Mesothelial cell of epicardium (in vitro differentiated cells): ENCODE measurements at regions not wholly inside any gene's neighbourhood (a gene's known extent, or its start where the extent isn't known, plus 50 kb on each side); places are given as distances from the start of the nearest gene placed in this dataset.
"Not testable (repeated sequence)": the region's sequence is repeated elsewhere in the genome, so short reads cannot be mapped to it uniquely, and the experiment has no call there.

ENCODE experiments used
- DNase-seq, 2 experiments: peaks; one replicate each; pipeline ENCODE4 v3.0.0; 2021; ENCODE audit warnings: low spot score in 2 of 2; ENCODE audit not compliant: unreplicated experiment in 2 of 2
- H3K27ac Mint-ChIP-seq: 2 replicates; pipeline ENCODE4 v1.8.0; 2021; ENCODE audit warnings: mixed read lengths
- H3K27me3 Mint-ChIP-seq: 2 replicates; pipeline ENCODE4 v1.8.0; 2021; ENCODE audit warnings: low read depth, mixed read lengths
- H3K36me3 Mint-ChIP-seq: 2 replicates; pipeline ENCODE4 v1.8.0; 2021; ENCODE audit warnings: mixed read lengths
- H3K4me1 Mint-ChIP-seq: 2 replicates; pipeline ENCODE4 v1.8.0; 2021; ENCODE audit warnings: mixed read lengths
- H3K4me3 Mint-ChIP-seq: 2 replicates; pipeline ENCODE4 v1.8.0; 2021; ENCODE audit warnings: mild to moderate bottlenecking, moderate library complexity, mixed read lengths
- H3K9me3 Mint-ChIP-seq: 2 replicates; pipeline ENCODE4 v1.8.0; 2021; ENCODE audit warnings: mixed read lengths
- CTCF ChIP-seq: fragments of 200-600 bp; sonication (generic); IDR thresholded peaks from one replicate; pipeline ENCODE4 v1.5.0; 2021; ENCODE audit warnings: antibody characterized with exemption; ENCODE audit not compliant: unreplicated experiment

GRCh38 chr7:51543801-51544553, 227.4 kb upstream of the COBL start:
- DNase-seq = no peak
- H3K27me3 Mint-ChIP-seq = no peaks in the 10 kb centered on the region
- peaks cover 32% of the 10 kb centered on the region for H3K9me3 Mint-ChIP-seq
- H3K36me3 Mint-ChIP-seq = no peaks in the 10 kb centered on the region
- no peaks in the 10 kb centered on the region for H3K4me1 Mint-ChIP-seq
- no peak overlapping the region for H3K27ac Mint-ChIP-seq
- TF ChIP-seq CTCF = no peak
- no peak overlapping the region for H3K4me3 Mint-ChIP-seq

- not testable (repeated sequence) for H3K27me3 Mint-ChIP-seq, H3K27ac Mint-ChIP-seq, H3K4me1 Mint-ChIP-seq, H3K36me3 Mint-ChIP-seq, DNase-seq, H3K4me3 Mint-ChIP-seq
- peaks cover 39% of the 10 kb centered on the region for H3K9me3 Mint-ChIP-seq
Measured at GRCh38 chr7:51540906-51541305, 224.3 kb upstream of the COBL start.

- TF ChIP-seq CTCF = no peak
- H3K4me1 Mint-ChIP-seq = no peaks in the 10 kb centered on the region
- H3K27ac Mint-ChIP-seq = no peak overlapping the region
- peaks cover 49% of the 10 kb centered on the region for H3K9me3 Mint-ChIP-seq
- H3K27me3 Mint-ChIP-seq = no peaks in the 10 kb centered on the region
- no peaks in the 10 kb centered on the region for H3K36me3 Mint-ChIP-seq
- no peak for DNase-seq
- no peak overlapping the region for H3K4me3 Mint-ChIP-seq
Measured at GRCh38 chr7:51539840-51540239, 223.2 kb upstream of the COBL start.

- Mint-ChIP-seq H3K4me3 (no peak overlapping the region), H3K36me3 (no peaks in the 10 kb centered on the region), H3K27ac (no peak overlapping the region), H3K27me3 (peaks cover 7% of the 10 kb centered on the region), H3K9me3 (no peaks in the 10 kb centered on the region), H3K4me1 (no peaks in the 10 kb centered on the region)
- DNase-seq = no peak
- no peak for TF ChIP-seq CTCF
Measured at GRCh38 chr7:51528172-51528571, 211.6 kb upstream of the COBL start.

- Mint-ChIP-seq H3K27ac (no peak overlapping the region), H3K4me3 (no peak overlapping the region), H3K4me1 (no peaks in the 10 kb centered on the region), H3K9me3 (no peaks in the 10 kb centered on the region), H3K36me3 (no peaks in the 10 kb centered on the region), H3K27me3 (peaks cover 10% of the 10 kb centered on the region)
- DNase-seq = no peak
- no peak for TF ChIP-seq CTCF
Measured at GRCh38 chr7:51521694-51522312, 205.2 kb upstream of the COBL start.

GRCh38 chr7:51521054-51521453, 204.4 kb upstream of the COBL start:
- no peak for DNase-seq
- no peak overlapping the region for H3K4me3 Mint-ChIP-seq
- H3K27me3 Mint-ChIP-seq = peaks cover 10% of the 10 kb centered on the region
- H3K36me3 Mint-ChIP-seq = no peaks in the 10 kb centered on the region
- H3K9me3 Mint-ChIP-seq = no peaks in the 10 kb centered on the region
- H3K27ac Mint-ChIP-seq = no peak overlapping the region
- no peak for TF ChIP-seq CTCF
- no peaks in the 10 kb centered on the region for H3K4me1 Mint-ChIP-seq
